ENCODE measurements at regions not wholly inside any gene's neighbourhood (a gene's known extent, or its start where the extent isn't known, plus 50 kb on each side); places are given as distances from the start of the nearest gene placed in this dataset.
"Not testable (repeated sequence)": the region's sequence is repeated elsewhere in the genome, so short reads cannot be mapped to it uniquely, and the experiment has no call there.

- no peak for DNase-seq
These were observed 80.2 kb downstream of the TMEM47 start for GRCh38 chrX:34576864-34577263.

GRCh38 chrX:34565981-34566380 is 91.1 kb downstream of the TMEM47 start:
- no peak for DNase-seq

GRCh38 chrX:34563804-34564203 is 93.3 kb downstream of the TMEM47 start:
- DNase-seq: no peak

- no peak for DNase-seq
These were observed 94.0 kb downstream of the TMEM47 start for GRCh38 chrX:34563061-34563460.

GRCh38 chrX:34562006-34562405 is 95.1 kb downstream of the TMEM47 start:
- DNase-seq: no peak

GRCh38 chrX:34560180-34560579 is 96.9 kb downstream of the TMEM47 start:
- DNase-seq: no peak

GRCh38 chrX:34559325-34559724 is 97.8 kb downstream of the TMEM47 start:
- DNase-seq: peak; percentile 15

- DNase-seq: no peak
These were observed 99.4 kb downstream of the TMEM47 start for GRCh38 chrX:34557733-34558132.

GRCh38 chrX:34555481-34555880 is 101.6 kb downstream of the TMEM47 start:
- DNase-seq: no peak

GRCh38 chrX:34546366-34546765 is 110.7 kb downstream of the TMEM47 start:
- no peak for DNase-seq

- DNase-seq: no peak
These were observed 129.0 kb downstream of the TMEM47 start for GRCh38 chrX:34528081-34528480.

GRCh38 chrX:34521563-34521962 is 135.5 kb downstream of the TMEM47 start:
- no peak for DNase-seq

GRCh38 chrX:34509394-34509793 is 147.7 kb downstream of the TMEM47 start:
- DNase-seq: no peak

GRCh38 chrX:34503119-34503518 is 154.0 kb downstream of the TMEM47 start:
- DNase-seq: no peak

GRCh38 chrX:34493086-34493485 is 164.0 kb downstream of the TMEM47 start:
- no peak for DNase-seq

- DNase-seq: no peak
These were observed 166.0 kb downstream of the TMEM47 start for GRCh38 chrX:34491126-34491525.

GRCh38 chrX:34487364-34487763 is 169.7 kb downstream of the TMEM47 start:
- no peak for DNase-seq

- DNase-seq: no peak
These were observed 173.1 kb downstream of the TMEM47 start for GRCh38 chrX:34483980-34484379.

GRCh38 chrX:34470507-34470906 is 186.6 kb downstream of the TMEM47 start:
- no peak for DNase-seq

GRCh38 chrX:34467437-34467836 is 189.6 kb downstream of the TMEM47 start:
- DNase-seq: no peak

GRCh38 chrX:34463220-34463619 is 193.9 kb downstream of the TMEM47 start:
- not testable (repeated sequence) for DNase-seq

GRCh38 chrX:34457850-34458249 is 199.2 kb downstream of the TMEM47 start:
- not testable (repeated sequence) for DNase-seq

- no peak for DNase-seq
These were observed 219.5 kb downstream of the TMEM47 start for GRCh38 chrX:34437586-34437985.

GRCh38 chrX:34426334-34426733 is 230.8 kb downstream of the TMEM47 start:
- DNase-seq: no peak

- no peak for DNase-seq
These were observed 250.5 kb downstream of the TMEM47 start for GRCh38 chrX:34406580-34406979.

Data from NCI-H69 (cell line).